ENCODE measurements at regions not wholly inside any gene's neighbourhood (a gene's known extent, or its start where the extent isn't known, plus 50 kb on each side); places are given as distances from the start of the nearest gene placed in this dataset.

- no peak overlapping the region for H3K27ac Mint-ChIP-seq
- Histone ChIP-seq H3K9me3 (no peaks in the 10 kb centered on the region), H3K36me3 (ENCODE audit: control insufficient read depth in 2 of 2, extremely low read depth in 1 of 2, insufficient read depth in 1 of 2, low read length in 1 of 2) (no peaks in the 10 kb centered on the region), H3K4me1 (ENCODE audit: control insufficient read depth in 1 of 2, extremely low read depth in 1 of 2, insufficient read depth in 2 of 2, low read length in 2 of 2) (no peaks in the 10 kb centered on the region), H3K4me3 (ENCODE audit: control insufficient read depth in 1 of 2, extremely low read depth in 1 of 2, low read length in 1 of 2) (no peak overlapping the region), H3K27me3 (replicated peaks in 1 of 2; ENCODE audit: control insufficient read depth in 2 of 2, extremely low read depth in 1 of 2, insufficient read depth in 2 of 2, low read length in 1 of 2) (peaks cover 2 to 4% of the 10 kb centered on the region in 2 experiments), H3K27ac (ENCODE audit: low read length) (no peak overlapping the region)
- ChIA-PET CTCF (no interaction called here), POLR2A (no interaction called here)
- 67% methylated on average over 3 of the region's 9 CpGs for WGBS (ENCODE audit: insufficient coverage)
- H3K4me1 Mint-ChIP-seq, result no peaks in the 10 kb centered on the region
- DNase-seq (no peak), ATAC-seq (replicated peaks in 1 of 4) (no peak)
- H3K9me3 Mint-ChIP-seq, result peaks cover 0 to 3% (median 0%) of the 10 kb centered on the region in 3 donors
- H3K27me3 Mint-ChIP-seq, result peaks cover 0 to 19% of the 10 kb centered on the region in 2 donors
- no peaks in the 10 kb centered on the region for H3K36me3 Mint-ChIP-seq
- H3K4me3 Mint-ChIP-seq, result no peak overlapping the region
Measured at GRCh38 chr1:14539953-14540563, 58.4 kb upstream of the KAZN start.

- H3K4me3 ChIP-seq (ENCODE audit: control insufficient read depth in 1 of 2, extremely low read depth in 1 of 2, low read length in 1 of 2), result no peak overlapping the region
- CTCF ChIA-PET, result no interaction called here
- WGBS (ENCODE audit: insufficient coverage), result 38% methylated on average over 2 of the region's 5 CpGs
- peaks cover 2 to 6% of the 10 kb centered on the region in 2 experiments for H3K27me3 ChIP-seq (replicated peaks in 1 of 2; ENCODE audit: control insufficient read depth in 2 of 2, extremely low read depth in 1 of 2, insufficient read depth in 2 of 2, low read length in 1 of 2)
- Mint-ChIP-seq H3K27me3 (peaks cover 0 to 30% of the 10 kb centered on the region in 2 donors), H3K36me3 (no peaks in the 10 kb centered on the region), H3K9me3 (peaks cover 0 to 4% (median 0%) of the 10 kb centered on the region in 3 donors), H3K27ac (no peak overlapping the region), H3K4me1 (no peaks in the 10 kb centered on the region), H3K4me3 (no peak overlapping the region)
- H3K4me1 ChIP-seq (ENCODE audit: control insufficient read depth in 1 of 2, extremely low read depth in 1 of 2, insufficient read depth in 2 of 2, low read length in 2 of 2), result no peaks in the 10 kb centered on the region
- no peak overlapping the region for H3K27ac ChIP-seq (ENCODE audit: low read length)
- no peaks in the 10 kb centered on the region for H3K9me3 ChIP-seq
- H3K36me3 ChIP-seq (ENCODE audit: control insufficient read depth in 2 of 2, extremely low read depth in 1 of 2, insufficient read depth in 1 of 2, low read length in 1 of 2), result no peaks in the 10 kb centered on the region
- POLR2A ChIA-PET, result no interaction called here
- ATAC-seq (replicated peaks in 1 of 4) (no peak), DNase-seq (no peak)
Measured at GRCh38 chr1:14541348-14541747, 57.1 kb upstream of the KAZN start.

- no peak for DNase-seq
- WGBS (ENCODE audit: insufficient coverage), result 100% methylated on average over 1 of the region's 7 CpGs
- peaks cover 0 to 4% (median 0%) of the 10 kb centered on the region in 3 donors for H3K9me3 Mint-ChIP-seq
- H3K4me1 Mint-ChIP-seq, result no peaks in the 10 kb centered on the region
- no peak for ATAC-seq (replicated peaks in 1 of 4)
- no peaks in the 10 kb centered on the region for H3K9me3 ChIP-seq
- no peaks in the 10 kb centered on the region for H3K4me1 ChIP-seq (ENCODE audit: control insufficient read depth in 1 of 2, extremely low read depth in 1 of 2, insufficient read depth in 2 of 2, low read length in 2 of 2)
- no peak overlapping the region for H3K4me3 ChIP-seq (ENCODE audit: control insufficient read depth in 1 of 2, extremely low read depth in 1 of 2, low read length in 1 of 2)
- H3K27me3 Mint-ChIP-seq, result peaks cover 3 to 33% of the 10 kb centered on the region in 2 donors
- peaks cover 3 to 6% of the 10 kb centered on the region in 2 experiments for H3K27me3 ChIP-seq (replicated peaks in 1 of 2; ENCODE audit: control insufficient read depth in 2 of 2, extremely low read depth in 1 of 2, insufficient read depth in 2 of 2, low read length in 1 of 2)
- no peak overlapping the region for H3K4me3 Mint-ChIP-seq
- POLR2A ChIA-PET, result no interaction called here
- no peak overlapping the region for H3K27ac ChIP-seq (ENCODE audit: low read length)
- CTCF ChIA-PET, result no interaction called here
- H3K36me3 ChIP-seq (ENCODE audit: control insufficient read depth in 2 of 2, extremely low read depth in 1 of 2, insufficient read depth in 1 of 2, low read length in 1 of 2), result no peaks in the 10 kb centered on the region
- H3K36me3 Mint-ChIP-seq, result no peaks in the 10 kb centered on the region
- no peak overlapping the region for H3K27ac Mint-ChIP-seq
Measured at GRCh38 chr1:14543191-14543840, 55.2 kb upstream of the KAZN start.

GRCh38 chr1:14544319-14544718 lies 54.2 kb upstream of the KAZN start:
- Mint-ChIP-seq H3K4me3 (no peak overlapping the region), H3K27me3 (peaks cover 3 to 37% of the 10 kb centered on the region in 2 donors), H3K4me1 (no peaks in the 10 kb centered on the region), H3K9me3 (peaks cover 0 to 4% (median 0%) of the 10 kb centered on the region in 3 donors), H3K27ac (no peak overlapping the region), H3K36me3 (no peaks in the 10 kb centered on the region)
- no peak overlapping the region for H3K27ac ChIP-seq (ENCODE audit: low read length)
- H3K9me3 ChIP-seq, result no peaks in the 10 kb centered on the region
- DNase-seq (no peak), ATAC-seq (replicated peaks in 1 of 4) (no peak)
- CTCF ChIA-PET, result no interaction called here
- WGBS (ENCODE audit: insufficient coverage), result no CpG with 5 or more reads among the region's 2 CpGs
- POLR2A ChIA-PET, result no interaction called here
- no peak overlapping the region for H3K4me3 ChIP-seq (ENCODE audit: control insufficient read depth in 1 of 2, extremely low read depth in 1 of 2, low read length in 1 of 2)
- peaks cover 4 to 6% of the 10 kb centered on the region in 2 experiments for H3K27me3 ChIP-seq (replicated peaks in 1 of 2; ENCODE audit: control insufficient read depth in 2 of 2, extremely low read depth in 1 of 2, insufficient read depth in 2 of 2, low read length in 1 of 2)
- no peaks in the 10 kb centered on the region for H3K4me1 ChIP-seq (ENCODE audit: control insufficient read depth in 1 of 2, extremely low read depth in 1 of 2, insufficient read depth in 2 of 2, low read length in 2 of 2)
- no peaks in the 10 kb centered on the region for H3K36me3 ChIP-seq (ENCODE audit: control insufficient read depth in 2 of 2, extremely low read depth in 1 of 2, insufficient read depth in 1 of 2, low read length in 1 of 2)

- Histone ChIP-seq H3K36me3 (ENCODE audit: control insufficient read depth in 2 of 2, extremely low read depth in 1 of 2, insufficient read depth in 1 of 2, low read length in 1 of 2) (no peaks in the 10 kb centered on the region), H3K9me3 (no peaks in the 10 kb centered on the region), H3K27ac (ENCODE audit: low read length) (no peak overlapping the region), H3K27me3 (replicated peaks in 1 of 2; ENCODE audit: control insufficient read depth in 2 of 2, extremely low read depth in 1 of 2, insufficient read depth in 2 of 2, low read length in 1 of 2) (peaks cover 4 to 6% of the 10 kb centered on the region in 2 experiments), H3K4me1 (ENCODE audit: control insufficient read depth in 1 of 2, extremely low read depth in 1 of 2, insufficient read depth in 2 of 2, low read length in 2 of 2) (no peaks in the 10 kb centered on the region), H3K4me3 (ENCODE audit: control insufficient read depth in 1 of 2, extremely low read depth in 1 of 2, low read length in 1 of 2) (no peak overlapping the region)
- ATAC-seq (replicated peaks in 1 of 4) (no peak), DNase-seq (no peak)
- H3K4me3 Mint-ChIP-seq, result no peak overlapping the region
- peaks cover 5 to 37% of the 10 kb centered on the region in 2 donors for H3K27me3 Mint-ChIP-seq
- ChIA-PET POLR2A (no interaction called here), CTCF (no interaction called here)
- no peak overlapping the region for H3K27ac Mint-ChIP-seq
- peaks cover 0 to 4% (median 0%) of the 10 kb centered on the region in 3 donors for H3K9me3 Mint-ChIP-seq
- no peaks in the 10 kb centered on the region for H3K36me3 Mint-ChIP-seq
- H3K4me1 Mint-ChIP-seq, result no peaks in the 10 kb centered on the region
- WGBS (ENCODE audit: insufficient coverage), result 80% methylated on average over 1 of the region's 4 CpGs
Measured at GRCh38 chr1:14545422-14546025, 53.0 kb upstream of the KAZN start.

- H3K27me3 Mint-ChIP-seq, result peaks cover 6 to 33% of the 10 kb centered on the region in 2 donors
- Histone ChIP-seq H3K4me1 (ENCODE audit: control insufficient read depth in 1 of 2, extremely low read depth in 1 of 2, insufficient read depth in 2 of 2, low read length in 2 of 2) (no peaks in the 10 kb centered on the region), H3K27me3 (replicated peaks in 1 of 2; ENCODE audit: control insufficient read depth in 2 of 2, extremely low read depth in 1 of 2, insufficient read depth in 2 of 2, low read length in 1 of 2) (peaks cover 3 to 4% of the 10 kb centered on the region in 2 experiments), H3K9me3 (no peaks in the 10 kb centered on the region), H3K36me3 (ENCODE audit: control insufficient read depth in 2 of 2, extremely low read depth in 1 of 2, insufficient read depth in 1 of 2, low read length in 1 of 2) (no peaks in the 10 kb centered on the region), H3K4me3 (ENCODE audit: control insufficient read depth in 1 of 2, extremely low read depth in 1 of 2, low read length in 1 of 2) (no peak overlapping the region), H3K27ac (ENCODE audit: low read length) (no peak overlapping the region)
- H3K9me3 Mint-ChIP-seq, result peaks cover 0 to 4% (median 0%) of the 10 kb centered on the region in 3 donors
- POLR2A ChIA-PET, result no interaction called here
- H3K4me3 Mint-ChIP-seq, result no peak overlapping the region
- ATAC-seq (replicated peaks in 1 of 4) (no peak), DNase-seq (no peak)
- H3K36me3 Mint-ChIP-seq, result no peaks in the 10 kb centered on the region
- CTCF ChIA-PET, result no interaction called here
- no peak overlapping the region for H3K27ac Mint-ChIP-seq
- no peaks in the 10 kb centered on the region for H3K4me1 Mint-ChIP-seq
- WGBS (ENCODE audit: insufficient coverage), result no CpG with 5 or more reads among the region's 3 CpGs
Measured at GRCh38 chr1:14546416-14546815, 52.1 kb upstream of the KAZN start.

All from T-cell (primary cell).